Motor neuron (in vitro differentiated cells): ENCODE measurements at regions not wholly inside any gene's neighbourhood (a gene's known extent, or its start where the extent isn't known, plus 50 kb on each side); places are given as distances from the start of the nearest gene placed in this dataset.
A peak's percentile ranks its signal among the peaks of the same experiment; 100 is the strongest.
"Not testable (repeated sequence)": the region's sequence is repeated elsewhere in the genome, so short reads cannot be mapped to it uniquely, and the experiment has no call there.

Experiments used
- ATAC-seq, 8 experiments: fragments of 200-7000 bp; cut with Tn5 transposase; replicated peaks in 6 of 8; 2 replicates each; pipeline ENCODE4 v1.8.0; 2021; ENCODE audit warnings: mild to moderate bottlenecking in 8 of 8, moderate library complexity in 8 of 8
- H3K27ac ChIP-seq, 2 donors: fragments of 250-450 bp; sonication (Bioruptor Pico); 2 replicates each; pipeline ENCODE4 v1.9.0; 2021; ENCODE audit warnings: antibody characterized with exemption in 2 of 2, mild to moderate bottlenecking in 2 of 2, moderate library complexity in 1 of 2
- H3K4me1 ChIP-seq, 2 donors: fragments of 250-450 bp; sonication (Bioruptor Pico); replicated peaks in 1 of 2; 2 replicates each; pipeline ENCODE4 v1.6.1; 2021; ENCODE audit warnings: antibody characterized with exemption in 2 of 2, mild to moderate bottlenecking in 2 of 2, moderate library complexity in 1 of 2
- H3K4me3 ChIP-seq, 5 donors: fragments of 250-450 bp; sonication (Bioruptor Pico); 2 replicates each; pipeline ENCODE4 v1.9.0; 2021; ENCODE audit warnings: antibody characterized with exemption in 5 of 5, mild to moderate bottlenecking in 5 of 5, moderate library complexity in 4 of 5
- WGBS, 10 experiments: fragments of 450-650 bp; shearing (Covaris generic); methylation state at CpG; one replicate each; pipeline ENCODE4 v1.0.0; 2022; 5-methylcytosine and 5-hydroxymethylcytosine counted together
- in situ Hi-C, 9 experiments: fragments of 400-800 bp; cut with MboI; loops; one replicate each; pipeline ENCODE4 v1.15.0; 2021; ENCODE audit warnings: low sequenced_read_pairs in 9 of 9, low pct_unique_long_range_greater_than_20kb in 2 of 9; ENCODE audit not compliant: unreplicated experiment in 9 of 9

DNA sequence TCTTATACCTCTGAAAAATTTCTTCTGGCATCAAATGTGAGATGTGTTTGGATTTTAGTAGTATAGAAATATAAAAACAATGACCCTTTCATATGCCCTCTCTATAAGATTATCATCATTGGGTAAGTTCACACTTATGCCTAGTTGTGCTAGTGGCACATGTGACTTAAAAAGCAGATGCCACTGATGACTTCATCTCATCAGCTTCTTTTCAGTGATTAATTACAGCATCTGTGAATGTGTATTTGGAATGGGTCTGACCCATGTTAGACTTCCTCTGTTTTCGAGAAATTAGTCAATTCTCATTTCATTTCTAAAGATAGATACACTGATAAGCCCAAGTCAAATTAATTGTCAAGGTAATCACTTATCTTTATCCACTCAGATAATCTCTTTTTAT lies 698.7 kb downstream of the GABRG1 start:
- H3K4me1 ChIP-seq = no peaks in the 10 kb centered on the region
- H3K27ac ChIP-seq = no peak overlapping the region
- WGBS, 10 experiments = 0 to 88% (median 67%) methylated on average over 1 of the region's 1 CpG; no CpG with 5 or more reads in 2 of the 10 experiments
- H3K4me3 ChIP-seq = no peak overlapping the region
- ATAC-seq = peak in 4 of 8 experiments; percentile 56 to 62 (median 60)
- in situ Hi-C loops = no loop called here

DNA sequence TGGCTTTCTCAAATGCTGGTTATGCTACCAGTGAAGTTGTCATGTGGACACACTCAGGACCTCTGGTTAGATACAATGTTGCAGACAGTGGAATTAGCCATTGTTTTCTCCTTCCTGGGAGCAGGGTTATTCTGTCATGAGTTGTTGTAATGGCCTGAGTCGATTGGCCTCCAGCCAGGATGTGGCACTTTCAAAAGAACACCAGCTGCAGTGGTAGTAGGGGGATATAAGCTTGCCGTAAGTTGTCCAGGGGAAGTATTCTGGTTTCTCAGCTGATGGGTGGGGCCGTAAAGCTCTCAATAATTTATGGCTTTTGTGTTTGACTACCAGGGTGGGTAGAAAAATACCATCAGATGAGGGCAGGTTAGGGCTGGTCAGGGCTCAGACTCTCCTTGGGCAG lies 697.5 kb upstream of the GNPDA2 start:
- no peak overlapping the region for H3K4me3 ChIP-seq
- ATAC-seq = peak in 1 of 8 experiments; percentile 85
- H3K4me1 ChIP-seq = no peaks in the 10 kb centered on the region
- in situ Hi-C loops = no loop called here
- 0 to 90% (median 19%) methylated on average over 1 to 3 of the region's 3 CpGs; no CpG with 5 or more reads in 4 of the 10 experiments for WGBS, 10 experiments
- no peak overlapping the region for H3K27ac ChIP-seq

DNA sequence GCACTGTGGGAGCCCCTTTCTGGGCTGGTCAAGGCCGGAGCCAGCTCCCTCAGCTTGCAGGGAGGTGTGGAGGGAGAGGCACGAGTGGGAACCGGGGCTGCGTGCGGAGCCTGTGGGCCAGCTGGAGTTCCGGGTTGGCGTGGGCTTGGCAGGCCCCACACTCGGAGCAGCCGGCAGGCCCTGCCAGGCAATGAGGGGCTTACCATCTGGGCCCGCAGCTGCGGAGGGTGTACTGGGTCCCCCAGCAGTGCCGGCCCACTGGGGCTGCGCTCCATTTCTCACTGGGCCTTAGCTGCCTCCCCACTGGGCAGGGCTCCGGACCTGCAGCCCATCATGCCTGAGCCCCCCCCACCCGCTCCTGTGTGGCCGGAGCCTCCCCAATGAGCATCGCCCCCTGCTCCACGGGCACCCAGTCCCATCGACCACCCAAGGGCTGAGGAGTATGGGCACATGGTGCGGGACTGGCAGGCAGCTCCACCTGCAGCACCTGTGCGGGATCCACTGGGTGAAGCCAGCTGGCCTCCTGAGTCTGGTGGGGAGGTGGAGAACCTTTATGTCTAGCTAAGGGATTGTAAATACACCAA lies 693.8 kb upstream of the GNPDA2 start:
- not testable (repeated sequence) for ATAC-seq

DNA sequence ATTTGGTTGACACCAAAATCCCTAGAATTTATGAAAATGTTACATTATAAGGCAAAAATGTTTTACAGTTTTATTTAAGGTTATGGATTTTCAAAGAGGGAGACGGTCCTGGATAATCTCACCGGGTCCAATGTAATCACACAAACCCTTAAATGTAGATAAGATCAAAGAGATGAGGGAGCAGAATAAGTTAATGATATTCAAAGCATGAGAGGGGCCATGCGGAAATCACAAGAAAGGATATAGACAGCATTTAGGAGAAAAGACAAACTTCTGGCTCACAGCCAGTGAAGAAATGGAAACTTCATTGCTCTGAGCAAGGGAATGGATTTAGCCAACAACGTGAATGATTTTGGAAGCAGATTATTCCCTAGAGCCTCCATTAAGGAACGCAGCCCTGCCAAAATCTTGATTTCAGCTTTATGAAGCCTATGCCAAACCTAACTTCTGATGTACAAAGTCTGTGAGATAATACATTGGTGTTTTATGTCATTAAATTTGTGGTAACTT lies 684.4 kb upstream of the GNPDA2 start:
- Histone ChIP-seq H3K4me3 (no peak overlapping the region), H3K4me1 (no peaks in the 10 kb centered on the region), H3K27ac (no peak overlapping the region)
- WGBS, 10 experiments = 28 to 80% (median 59%) methylated on average over 4 to 5 of the region's 5 CpGs; no CpG with 5 or more reads in 2 of the 10 experiments
- ATAC-seq = no peak
- in situ Hi-C loops = no loop called here

More for the DNA sequence above, 693.8 kb upstream of the GNPDA2 start:
- 0 to 100% (median 7%) methylated on average over 1 to 2 of the region's 21 CpGs; no CpG with 5 or more reads in 7 of the 10 experiments for WGBS, 10 experiments
- H3K27ac ChIP-seq, H3K4me3 ChIP-seq, H3K4me1 ChIP-seq, in situ Hi-C loops: not testable (repeated sequence)

DNA sequence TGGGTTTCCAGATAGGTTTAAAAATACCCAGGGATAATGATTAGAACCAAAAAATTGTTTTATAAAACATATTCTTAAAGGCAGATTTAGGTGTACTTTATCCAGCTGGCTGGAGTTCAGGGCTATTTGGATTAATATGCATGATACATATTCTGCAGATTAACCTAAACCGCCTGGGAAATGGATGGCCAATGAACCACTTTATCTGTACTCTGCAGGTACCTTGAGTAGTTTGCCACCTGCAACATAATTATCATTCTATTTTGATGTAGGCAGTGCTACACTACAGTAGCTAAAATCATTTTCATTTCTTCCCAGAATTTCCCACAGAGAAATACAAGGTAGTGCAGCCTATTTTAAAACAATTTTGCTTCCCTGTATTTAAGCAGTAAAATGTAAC lies 683.2 kb upstream of the GNPDA2 start:
- no peaks in the 10 kb centered on the region for H3K4me1 ChIP-seq
- in situ Hi-C loops = no loop called here
- no peak overlapping the region for H3K4me3 ChIP-seq
- no peak overlapping the region for H3K27ac ChIP-seq
- WGBS, 10 experiments = 0 to 100% (median 36%) methylated on average over 1 of the region's 1 CpG; no CpG with 5 or more reads in 4 of the 10 experiments
- no peak for ATAC-seq

DNA sequence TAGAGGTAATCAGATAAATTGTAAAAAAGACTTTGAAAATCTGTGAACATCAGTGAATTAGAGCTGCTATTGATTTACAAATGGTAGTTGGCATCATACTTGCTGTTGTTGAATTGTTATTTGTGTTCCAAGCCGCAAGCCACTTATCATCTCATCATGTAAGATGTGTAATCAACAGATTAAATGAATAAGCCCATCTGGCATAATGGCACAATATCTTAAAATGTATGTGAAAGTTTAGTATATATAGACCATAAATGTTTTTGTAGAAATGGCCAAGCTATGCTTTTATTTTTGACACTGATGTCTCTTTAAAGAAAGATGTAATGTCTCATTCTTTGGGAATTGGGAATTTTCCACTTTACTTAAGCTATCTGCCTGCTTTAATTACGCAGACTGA lies 682.6 kb upstream of the GNPDA2 start:
- H3K4me3 ChIP-seq = no peak overlapping the region
- H3K27ac ChIP-seq = no peak overlapping the region
- no peak for ATAC-seq
- 0 to 100% (median 70%) methylated on average over 1 to 2 of the region's 2 CpGs; no CpG with 5 or more reads in 2 of the 10 experiments for WGBS, 10 experiments
- no peaks in the 10 kb centered on the region for H3K4me1 ChIP-seq
- in situ Hi-C loops = no loop called here

DNA sequence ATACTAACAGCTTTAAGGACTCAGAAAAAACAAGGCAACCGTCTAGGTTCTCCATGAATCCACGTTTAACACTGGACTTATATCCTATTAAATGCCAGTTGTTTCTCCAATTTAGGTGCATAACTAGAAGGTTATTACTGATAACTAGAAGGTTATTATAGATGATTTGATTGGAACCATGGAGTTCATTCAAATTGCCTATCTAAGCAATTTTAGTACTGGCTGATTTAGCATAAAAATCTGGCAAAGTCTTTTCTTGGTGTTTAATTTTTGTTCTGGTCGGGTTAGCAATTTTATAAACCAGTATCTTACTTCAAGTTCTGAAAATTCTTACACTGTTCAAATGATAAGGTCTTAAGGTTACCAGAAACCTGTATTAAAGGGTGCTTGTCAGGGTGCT lies 672.8 kb upstream of the GNPDA2 start:
- in situ Hi-C loops = no loop called here
- no peak overlapping the region for H3K27ac ChIP-seq
- H3K4me3 ChIP-seq = no peak overlapping the region
- ATAC-seq = no peak
- WGBS, 10 experiments = 0 to 82% (median 39%) methylated on average over 1 to 3 of the region's 3 CpGs; no CpG with 5 or more reads in 1 of the 10 experiments
- no peaks in the 10 kb centered on the region for H3K4me1 ChIP-seq

DNA sequence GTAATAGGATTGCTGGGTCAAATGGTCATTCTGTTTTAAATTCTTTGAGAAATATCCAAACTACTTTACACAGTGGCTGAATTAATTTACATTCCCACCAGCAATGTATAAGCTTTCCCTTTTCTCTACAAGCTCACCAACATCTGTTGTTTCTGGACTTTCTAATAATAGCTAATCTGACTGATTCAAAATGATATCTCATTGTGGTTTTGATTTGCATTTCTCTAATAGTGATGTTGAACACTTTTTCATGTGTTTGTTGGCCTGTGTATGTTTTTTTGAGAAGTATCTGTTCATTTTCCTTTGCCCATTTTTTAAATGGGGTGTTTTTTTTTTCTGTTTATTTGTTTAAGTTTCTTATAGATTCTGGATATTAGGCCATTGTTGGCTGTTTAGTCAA lies 659.0 kb upstream of the GNPDA2 start:
- in situ Hi-C loops = no loop called here
- no peak for ATAC-seq
- no peaks in the 10 kb centered on the region for H3K4me1 ChIP-seq
- no peak overlapping the region for H3K27ac ChIP-seq
- H3K4me3 ChIP-seq = no peak overlapping the region

DNA sequence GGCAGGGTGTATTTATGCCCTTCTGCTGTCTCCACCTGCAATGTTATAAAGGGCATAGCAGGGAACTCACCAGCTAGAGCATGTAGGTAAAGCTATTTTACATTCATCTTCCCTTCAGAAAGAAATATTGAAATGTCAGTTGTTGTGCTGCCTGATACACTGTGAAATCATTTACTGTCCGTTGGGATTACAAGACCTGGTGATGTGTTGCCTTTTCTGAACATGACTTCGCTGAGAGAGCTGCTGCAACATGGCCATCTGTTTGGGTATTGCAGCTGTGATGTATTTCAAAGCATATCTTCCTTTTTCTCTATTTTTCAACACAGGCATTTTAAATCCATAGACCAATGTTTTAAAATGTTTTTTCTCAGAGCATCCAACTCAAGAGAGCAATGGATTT lies 644.1 kb upstream of the GNPDA2 start:
- WGBS, 10 experiments = 0 to 79% (median 30%) methylated on average over 1 to 2 of the region's 2 CpGs; no CpG with 5 or more reads in 6 of the 10 experiments
- H3K4me1 ChIP-seq = peaks cover 0 to 3% of the 10 kb centered on the region in 2 donors
- H3K4me3 ChIP-seq = no peak overlapping the region
- in situ Hi-C loops = no loop called here
- peak in 5 of 8 experiments; percentile 40 to 90 (median 74) for ATAC-seq
- H3K27ac ChIP-seq = no peak overlapping the region

DNA sequence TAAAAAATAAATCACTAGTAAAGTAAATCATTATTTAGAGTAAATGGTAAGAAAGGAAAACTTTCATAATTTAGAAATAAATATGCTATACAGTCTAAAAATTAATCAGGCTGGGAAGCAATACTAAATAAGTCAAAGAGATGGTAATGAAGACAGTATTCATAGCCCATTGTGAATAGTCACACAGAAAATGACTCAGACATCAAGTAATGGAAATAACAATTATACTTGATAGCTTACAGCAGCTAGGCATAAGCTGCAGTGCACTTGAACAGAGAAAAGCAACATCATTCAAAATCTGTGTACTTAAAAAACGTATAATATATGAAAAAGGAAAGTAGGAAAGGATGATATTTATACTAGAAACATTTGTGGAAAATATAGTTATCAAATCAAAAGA lies 642.5 kb upstream of the GNPDA2 start:
- Histone ChIP-seq H3K4me3 (no peak overlapping the region), H3K27ac (no peak overlapping the region), H3K4me1 (peaks cover 0 to 3% of the 10 kb centered on the region in 2 donors)
- peak in 3 of 8 experiments; percentile 41 to 70 (median 53) for ATAC-seq
- in situ Hi-C loops = no loop called here
- WGBS, 10 experiments = 0 to 63% (median 24%) methylated on average over 1 of the region's 1 CpG

DNA sequence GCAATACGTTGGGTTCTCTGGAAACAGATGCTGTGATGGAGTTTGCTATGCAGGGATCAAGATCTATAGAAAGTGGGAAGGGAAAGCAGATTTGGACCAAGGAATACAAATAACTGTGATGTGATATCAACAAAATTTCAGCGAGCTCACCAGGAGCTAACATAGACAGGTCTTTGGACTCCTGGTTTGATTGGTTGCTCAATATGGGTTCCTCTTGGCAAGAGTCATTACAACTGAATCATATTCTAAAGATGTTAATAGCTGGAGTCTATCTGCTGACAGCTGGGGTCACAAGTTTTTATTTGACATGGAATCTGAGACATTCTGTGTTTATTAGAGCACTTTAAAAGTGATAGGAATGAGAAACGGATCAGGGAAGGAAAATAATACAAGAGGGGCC lies 637.6 kb upstream of the GNPDA2 start:
- no peak overlapping the region for H3K4me3 ChIP-seq
- ATAC-seq = no peak
- H3K27ac ChIP-seq = no peak overlapping the region
- in situ Hi-C loops = no loop called here
- H3K4me1 ChIP-seq = no peaks in the 10 kb centered on the region
- 0 to 94% (median 82%) methylated on average over 1 to 3 of the region's 3 CpGs; no CpG with 5 or more reads in 1 of the 10 experiments for WGBS, 10 experiments

DNA sequence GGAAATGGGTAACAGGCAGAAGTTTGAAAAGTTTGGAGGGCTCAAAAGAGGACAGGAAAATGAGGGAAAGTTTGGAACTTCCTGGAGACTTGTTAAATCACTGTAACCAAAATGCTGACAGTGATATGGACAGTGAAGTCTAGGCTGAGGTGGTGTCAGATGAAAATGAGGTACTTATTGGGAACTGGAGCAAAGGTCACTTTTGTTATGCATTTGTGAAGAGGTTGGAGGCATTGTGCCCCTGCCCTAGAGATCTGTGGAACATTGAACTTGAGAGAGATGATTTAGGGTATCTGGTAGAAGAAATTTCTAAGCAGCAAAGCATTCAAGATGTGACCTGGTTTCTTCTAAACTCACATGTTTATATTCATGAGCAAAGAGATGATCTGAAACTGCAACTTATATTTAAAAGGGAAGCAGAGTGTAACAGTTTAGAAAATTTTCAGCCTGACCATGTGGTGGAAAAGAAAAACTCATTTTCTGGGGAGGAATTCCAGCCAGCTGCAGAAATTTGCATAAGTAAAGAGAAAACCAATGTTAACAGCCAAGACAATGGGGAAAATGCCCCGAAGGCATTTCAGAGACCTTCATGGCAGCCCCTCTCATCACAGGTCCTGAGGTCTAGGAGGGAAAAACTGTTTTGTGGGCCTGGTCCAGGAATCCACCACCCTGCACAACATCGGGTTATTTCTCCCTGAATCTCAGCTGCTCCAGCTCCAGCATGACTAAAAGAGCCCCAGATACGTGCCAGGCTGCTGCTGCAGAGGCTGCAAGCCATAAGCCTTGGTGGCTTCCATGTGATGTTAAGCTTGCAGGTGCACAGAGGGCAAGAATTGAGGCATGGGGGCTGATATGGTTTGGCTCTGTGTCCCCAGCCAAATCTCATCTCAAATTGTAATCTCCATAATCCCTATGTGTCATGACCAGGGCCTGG lies 632.5 kb upstream of the GNPDA2 start:
- no peaks in the 10 kb centered on the region for H3K4me1 ChIP-seq
- H3K27ac ChIP-seq = no peak overlapping the region
- peak in 1 of 8 experiments; percentile 53 for ATAC-seq
- in situ Hi-C loops = no loop called here
- WGBS, 10 experiments = 0 to 76% (median 24%) methylated on average over 1 to 3 of the region's 3 CpGs; no CpG with 5 or more reads in 4 of the 10 experiments
- no peak overlapping the region for H3K4me3 ChIP-seq

DNA sequence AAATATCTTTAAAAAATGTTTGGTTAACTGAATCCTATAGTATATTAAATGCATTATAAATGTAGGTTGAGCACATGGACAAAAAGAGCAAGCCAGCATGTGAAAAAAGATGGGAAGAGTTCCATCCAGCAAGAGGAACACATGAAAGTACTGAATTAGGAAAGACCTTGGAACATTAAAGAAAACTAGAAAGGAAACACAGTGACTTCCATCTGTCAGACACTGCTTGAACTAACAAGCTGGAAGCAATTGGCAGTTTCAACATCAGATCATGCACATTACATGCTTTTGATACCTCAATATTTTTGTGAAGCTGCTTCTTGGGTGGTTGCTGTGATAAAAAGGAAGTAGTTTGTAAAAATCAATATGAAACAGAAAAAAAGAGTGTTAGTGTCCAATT lies 626.8 kb upstream of the GNPDA2 start:
- in situ Hi-C loops = no loop called here
- H3K4me3 ChIP-seq = no peak overlapping the region
- ATAC-seq = no peak
- no peak overlapping the region for H3K27ac ChIP-seq
- H3K4me1 ChIP-seq = no peaks in the 10 kb centered on the region
